ENCODE measurements at regions not wholly inside any gene's neighbourhood (a gene's known extent, or its start where the extent isn't known, plus 50 kb on each side); places are given as distances from the start of the nearest gene placed in this dataset.

DNA sequence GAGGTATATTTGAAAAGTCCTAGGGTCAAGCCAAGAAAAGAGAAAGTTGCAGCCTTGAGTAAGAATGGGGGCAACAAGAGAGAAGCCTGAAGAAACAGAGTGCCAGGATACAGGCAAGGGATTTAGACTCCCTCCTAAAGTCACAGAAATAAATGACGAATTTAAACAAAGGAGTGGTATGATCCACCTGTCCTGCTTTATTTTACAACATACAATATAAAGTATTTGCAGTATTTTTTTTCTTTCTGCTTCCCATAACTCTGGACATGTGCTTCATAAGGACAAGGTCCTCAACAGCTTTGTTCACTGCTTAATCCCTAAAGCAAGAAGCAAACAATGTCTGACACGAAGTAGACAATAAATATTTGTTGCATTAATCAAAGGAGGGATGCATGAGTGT lies 57.4 kb downstream of the IFNG start:
- 2% methylated on average over 2 of the region's 2 CpGs for WGBS (ENCODE audit: low lambda C conversion rate)
- Histone ChIP-seq H3K9ac (ENCODE audit: insufficient read depth, low read depth, low read length) (no peak overlapping the region), H3K9me3 (ENCODE audit: low read length) (no peaks in the 10 kb centered on the region), H3K27ac (ENCODE audit: extremely low read length, insufficient read depth, low read length) (no peak overlapping the region), H3K4me1 (ENCODE audit: insufficient read depth, low read length) (no peaks in the 10 kb centered on the region), H3K79me2 (ENCODE audit: insufficient read depth, low read length) (no peaks in the 10 kb centered on the region), H4K20me1 (ENCODE audit: insufficient read depth, low read length) (0 out of 2 replicates have a peak, but pooled peaks cover 2% of the 10 kb centered on the region), H3K4me2 (ENCODE audit: low read depth, low read length) (no peak overlapping the region), H2AFZ (ENCODE audit: low read length) (no peak overlapping the region), H3K27me3 (ENCODE audit: control insufficient read depth in 1 of 2, insufficient read depth in 2 of 2, low read length in 2 of 2) (no peaks in the 10 kb centered on the region), H3K36me3 (replicated peaks in 1 of 2; ENCODE audit: control insufficient read depth in 1 of 2, insufficient read depth in 2 of 2, low read length in 2 of 2) (no peaks in the 10 kb centered on the region), H3K4me3 (replicated peaks in 1 of 3; ENCODE audit: insufficient read depth in 1 of 3, low read depth in 2 of 3, low read length in 3 of 3) (no peak overlapping the region)
- ATAC-seq (no peak), DNase-seq (ENCODE audit: low spot score) (no peak), FAIRE-seq (no peak)
- ChIA-PET CTCF (ENCODE audit: low intra/inter-chr PET ratio, low total read pairs) (no interaction called here), POLR2A (no interaction called here)
- intact Hi-C loops (cut with micrococcal nuclease; ENCODE audit: unreplicated experiment) (no loop called here), in situ Hi-C loops (cut with HindIII; ENCODE audit: extremely low pct_ligation_motif_present, low pct_unique_long_range_greater_than_20kb) (no loop called here)
- no TSS peak for BruUV-seq (replicated peaks)
- TF ChIP-seq SP5 (CRISPR knock-in tag; IDR thresholded peaks at IDR 0.05; ENCODE audit: borderline replicate concordance, low read depth) = no peak
- TF ChIP-seq FOXK2 (IDR thresholded peaks at IDR 0.05) = no peak
- TF ChIP-seq, protein P1, sequence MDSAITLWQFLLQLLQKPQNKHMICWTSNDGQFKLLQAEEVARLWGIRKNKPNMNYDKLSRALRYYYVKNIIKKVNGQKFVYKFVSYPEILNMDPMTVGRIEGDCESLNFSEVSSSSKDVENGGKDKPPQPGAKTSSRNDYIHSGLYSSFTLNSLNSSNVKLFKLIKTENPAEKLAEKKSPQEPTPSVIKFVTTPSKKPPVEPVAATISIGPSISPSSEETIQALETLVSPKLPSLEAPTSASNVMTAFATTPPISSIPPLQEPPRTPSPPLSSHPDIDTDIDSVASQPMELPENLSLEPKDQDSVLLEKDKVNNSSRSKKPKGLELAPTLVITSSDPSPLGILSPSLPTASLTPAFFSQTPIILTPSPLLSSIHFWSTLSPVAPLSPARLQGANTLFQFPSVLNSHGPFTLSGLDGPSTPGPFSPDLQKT (CRISPR knock-in tag; IDR thresholded peaks at IDR 0.05; ENCODE audit: borderline replicate concordance) = no peak

DNA sequence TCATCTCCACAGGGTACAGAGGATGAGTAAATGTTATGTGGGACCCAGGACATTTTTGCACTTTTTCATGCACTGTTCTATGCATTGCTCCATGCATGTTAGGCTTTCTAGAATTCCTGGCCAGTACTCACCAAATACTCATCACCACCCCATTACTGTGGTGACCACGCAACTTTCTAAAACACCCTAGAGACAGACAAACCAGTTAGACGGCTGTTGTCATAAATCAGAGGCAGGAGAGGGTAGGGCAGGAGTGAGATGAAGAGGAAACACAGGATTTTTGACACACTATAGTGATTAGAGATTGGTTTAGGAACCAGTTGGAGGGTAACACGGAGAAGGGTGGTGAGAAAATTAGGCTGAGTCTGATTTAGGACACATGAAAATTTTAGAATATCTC lies 59.3 kb downstream of the IFNG start:
- BruUV-seq (replicated peaks) = no TSS peak
- Histone ChIP-seq H4K20me1 (ENCODE audit: insufficient read depth, low read length) (0 out of 2 replicates have a peak, but pooled peaks cover 2% of the 10 kb centered on the region), H2AFZ (ENCODE audit: low read length) (no peak overlapping the region), H3K27me3 (ENCODE audit: control insufficient read depth in 1 of 2, insufficient read depth in 2 of 2, low read length in 2 of 2) (no peaks in the 10 kb centered on the region), H3K79me2 (ENCODE audit: insufficient read depth, low read length) (no peaks in the 10 kb centered on the region), H3K9ac (ENCODE audit: insufficient read depth, low read depth, low read length) (no peak overlapping the region), H3K4me3 (replicated peaks in 1 of 3; ENCODE audit: insufficient read depth in 1 of 3, low read depth in 2 of 3, low read length in 3 of 3) (no peak overlapping the region), H3K9me3 (ENCODE audit: low read length) (no peaks in the 10 kb centered on the region), H3K36me3 (replicated peaks in 1 of 2; ENCODE audit: control insufficient read depth in 1 of 2, insufficient read depth in 2 of 2, low read length in 2 of 2) (no peaks in the 10 kb centered on the region), H3K4me1 (ENCODE audit: insufficient read depth, low read length) (no peaks in the 10 kb centered on the region), H3K4me2 (ENCODE audit: low read depth, low read length) (no peak overlapping the region), H3K27ac (ENCODE audit: extremely low read length, insufficient read depth, low read length) (no peak overlapping the region)
- WGBS (ENCODE audit: low lambda C conversion rate) = 2% methylated on average over 3 of the region's 3 CpGs
- DNase-seq (ENCODE audit: low spot score) (no peak), FAIRE-seq (no peak), ATAC-seq (no peak)
- intact Hi-C loops (cut with micrococcal nuclease; ENCODE audit: unreplicated experiment) (no loop called here), in situ Hi-C loops (cut with HindIII; ENCODE audit: extremely low pct_ligation_motif_present, low pct_unique_long_range_greater_than_20kb) (no loop called here)
- POLR2A ChIA-PET = no interaction called here
- CTCF ChIA-PET (ENCODE audit: low intra/inter-chr PET ratio, low total read pairs) = no interaction called here
- TF ChIP-seq DPF2 (CRISPR knock-in tag; IDR thresholded peaks at IDR 0.05; ENCODE audit: borderline replicate concordance, low read depth) (no peak), ARHGAP35 (CRISPR knock-in tag; IDR thresholded peaks at IDR 0.05; ENCODE audit: borderline replicate concordance) (no peak), CC2D1A (CRISPR knock-in tag; IDR thresholded peaks at IDR 0.05) (no peak), MIER2 (CRISPR knock-in tag; IDR thresholded peaks at IDR 0.05) (no peak), ZNF274 (CRISPR knock-in tag; IDR thresholded peaks at IDR 0.05) (no peak), POLR2A (IDR thresholded peaks at IDR 0.05; ENCODE audit: insufficient read depth in 1 of 2, low read depth in 2 of 2, low read length in 2 of 2) (no peak), ATF7-NPFF (CRISPR knock-in tag; IDR thresholded peaks at IDR 0.05; ENCODE audit: low read depth) (no peak), ELF3 (CRISPR knock-in tag; IDR thresholded peaks at IDR 0.05) (no peak), ZNF577 (CRISPR knock-in tag; IDR thresholded peaks at IDR 0.05; ENCODE audit: borderline replicate concordance, low read depth) (no peak), SP140L (CRISPR knock-in tag; IDR thresholded peaks at IDR 0.05; ENCODE audit: borderline replicate concordance) (no peak), MTF1 (CRISPR knock-in tag; IDR thresholded peaks at IDR 0.05) (no peak), FIP1L1 (IDR thresholded peaks at IDR 0.05; ENCODE audit: borderline replicate concordance, insufficient read depth, low read depth, low read length) (no peak), PPARG (CRISPR knock-in tag; conservative IDR thresholded peaks at IDR 0.05) (no peak), DNMT1 (CRISPR knock-in tag; IDR thresholded peaks at IDR 0.05) (no peak), ATRX (CRISPR knock-in tag; IDR thresholded peaks at IDR 0.05; ENCODE audit: borderline replicate concordance) (no peak)
- TF ChIP-seq, protein P2, sequence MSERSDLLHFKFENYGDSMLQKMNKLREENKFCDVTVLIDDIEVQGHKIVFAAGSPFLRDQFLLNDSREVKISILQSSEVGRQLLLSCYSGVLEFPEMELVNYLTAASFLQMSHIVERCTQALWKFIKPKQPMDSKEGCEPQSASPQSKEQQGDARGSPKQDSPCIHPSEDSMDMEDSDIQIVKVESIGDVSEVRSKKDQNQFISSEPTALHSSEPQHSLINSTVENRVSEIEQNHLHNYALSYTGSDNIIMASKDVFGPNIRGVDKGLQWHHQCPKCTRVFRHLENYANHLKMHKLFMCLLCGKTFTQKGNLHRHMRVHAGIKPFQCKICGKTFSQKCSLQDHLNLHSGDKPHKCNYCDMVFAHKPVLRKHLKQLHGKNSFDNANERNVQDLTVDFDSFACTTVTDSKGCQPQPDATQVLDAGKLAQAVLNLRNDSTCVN (CRISPR knock-in tag; IDR thresholded peaks at IDR 0.05; ENCODE audit: borderline replicate concordance) = no peak

Measured in HepG2 (cell line).